NCI-H446 treated with DMSO at 0.1 percent for 48 hours (cell line): ENCODE measurements at regions not wholly inside any gene's neighbourhood (a gene's known extent, or its start where the extent isn't known, plus 50 kb on each side); places are given as distances from the start of the nearest gene placed in this dataset.

Source experiments
- DNase-seq: peaks from one replicate; lab custom pipeline; 2025; lab: John Stamatoyannopoulos, UW

DNA sequence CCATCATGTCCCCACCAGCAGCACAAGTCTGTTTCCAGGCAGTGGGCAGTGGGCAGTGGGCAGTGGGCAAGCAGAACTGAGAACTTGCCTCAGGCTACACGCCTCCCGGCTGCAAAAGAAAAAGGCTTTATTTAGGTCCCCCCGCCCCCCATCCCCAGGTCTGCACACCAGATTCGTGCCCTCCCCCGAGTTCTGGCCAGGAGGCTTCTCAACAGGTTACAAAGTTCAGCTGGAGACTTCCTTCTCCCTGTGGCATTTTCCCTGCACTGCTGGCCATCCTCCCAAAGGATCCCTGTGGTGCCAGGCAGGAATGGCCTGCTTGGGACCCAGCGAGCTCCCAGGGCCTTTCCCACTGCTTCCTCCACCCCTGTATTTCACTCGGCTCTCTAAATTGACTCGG lies 97.0 kb upstream of the TRIM2 start:
- no peak for DNase-seq

DNA sequence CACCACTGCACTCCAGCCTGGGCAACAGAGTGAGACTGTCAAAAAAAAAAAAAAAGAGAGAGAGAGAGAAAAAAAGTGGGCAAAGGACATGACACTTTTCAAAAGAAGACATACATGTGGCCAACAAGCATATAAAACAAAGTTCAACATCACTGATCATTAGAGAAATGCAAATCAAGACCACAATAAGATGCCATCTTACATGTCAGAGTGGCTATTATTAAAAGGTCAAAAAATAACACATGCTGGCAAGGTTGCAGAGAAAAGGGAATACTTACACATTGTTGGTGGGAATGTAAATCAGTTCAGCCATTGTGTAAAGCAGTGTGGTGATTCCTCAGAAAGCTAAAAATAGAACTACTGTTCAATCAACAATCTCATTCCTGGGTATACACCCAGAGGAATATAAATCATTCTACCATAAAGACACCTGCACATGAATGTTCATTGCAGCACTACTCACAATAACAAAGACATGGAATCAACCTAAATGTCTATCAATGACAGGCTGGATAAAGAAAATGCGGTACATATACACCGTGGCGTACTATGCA lies 94.9 kb upstream of the TRIM2 start:
- no peak for DNase-seq

DNA sequence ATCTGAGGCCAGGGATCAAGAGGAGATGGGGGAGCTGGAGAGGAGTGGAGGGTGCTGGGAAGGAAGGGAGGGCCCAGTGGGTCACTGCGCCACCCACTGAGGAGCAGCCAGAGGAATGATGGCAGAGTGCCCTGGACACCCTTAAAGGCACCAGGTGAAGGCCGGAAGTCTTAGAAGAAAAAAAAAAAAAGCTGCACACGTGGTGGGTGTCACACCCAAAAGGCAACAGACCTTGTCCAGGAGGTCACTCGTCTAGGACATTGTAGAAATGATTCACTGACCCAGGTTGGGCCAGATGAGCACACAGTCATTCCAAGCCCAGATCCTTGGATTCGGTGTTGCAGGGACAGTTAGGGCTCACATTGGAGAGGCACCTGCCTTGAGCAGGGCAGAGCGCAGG lies 93.5 kb upstream of the TRIM2 start:
- no peak for DNase-seq

DNA sequence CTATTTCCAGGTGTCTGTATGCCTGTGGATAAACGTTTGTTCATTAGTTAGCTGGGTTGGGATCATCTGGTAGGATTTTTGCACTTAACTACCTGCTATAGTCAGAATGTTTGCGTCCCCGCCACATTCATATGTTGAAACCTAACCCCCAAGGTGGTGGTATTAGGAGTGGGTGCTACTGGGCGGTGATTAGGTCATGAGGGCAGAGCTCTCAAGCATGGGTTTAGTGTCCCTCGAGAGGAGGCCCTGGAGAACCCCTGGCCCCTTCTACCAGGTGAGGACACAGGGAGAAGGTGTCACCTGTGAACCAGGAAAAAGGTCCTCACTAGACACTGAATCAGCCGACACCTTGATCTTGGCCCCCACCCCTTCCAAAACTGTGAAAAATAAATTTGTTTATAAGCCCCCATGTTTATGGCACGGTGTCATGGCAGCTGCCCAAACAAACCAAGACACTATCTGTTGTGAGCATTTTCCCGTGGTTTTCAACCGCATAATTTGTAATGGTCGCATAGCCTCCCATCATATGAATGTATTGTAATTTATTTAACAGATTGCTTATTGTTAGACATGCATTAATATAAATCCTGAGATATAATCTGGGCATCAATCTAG lies 92.7 kb upstream of the TRIM2 start:
- no peak for DNase-seq

DNA sequence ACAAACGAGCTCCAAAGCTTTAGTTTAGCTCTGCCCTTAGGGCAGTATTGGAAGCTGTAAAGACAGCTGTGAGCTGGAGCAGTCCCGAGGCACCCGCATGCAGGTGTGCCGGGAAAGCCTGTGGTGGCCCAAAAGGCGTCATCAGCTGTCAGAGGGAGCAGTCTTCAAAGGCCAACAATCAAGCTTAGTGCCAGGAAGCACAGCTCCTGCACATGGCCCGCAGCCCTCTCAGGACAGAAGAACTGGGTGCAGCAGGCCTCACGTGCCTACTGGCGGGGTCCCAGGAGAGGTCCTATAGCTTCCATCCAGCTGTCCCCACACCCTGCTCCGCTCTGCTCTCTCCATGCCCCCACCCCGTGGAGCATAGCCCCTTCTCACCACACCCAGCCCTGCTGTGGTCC lies 92.2 kb upstream of the TRIM2 start:
- DNase-seq, result no peak

DNA sequence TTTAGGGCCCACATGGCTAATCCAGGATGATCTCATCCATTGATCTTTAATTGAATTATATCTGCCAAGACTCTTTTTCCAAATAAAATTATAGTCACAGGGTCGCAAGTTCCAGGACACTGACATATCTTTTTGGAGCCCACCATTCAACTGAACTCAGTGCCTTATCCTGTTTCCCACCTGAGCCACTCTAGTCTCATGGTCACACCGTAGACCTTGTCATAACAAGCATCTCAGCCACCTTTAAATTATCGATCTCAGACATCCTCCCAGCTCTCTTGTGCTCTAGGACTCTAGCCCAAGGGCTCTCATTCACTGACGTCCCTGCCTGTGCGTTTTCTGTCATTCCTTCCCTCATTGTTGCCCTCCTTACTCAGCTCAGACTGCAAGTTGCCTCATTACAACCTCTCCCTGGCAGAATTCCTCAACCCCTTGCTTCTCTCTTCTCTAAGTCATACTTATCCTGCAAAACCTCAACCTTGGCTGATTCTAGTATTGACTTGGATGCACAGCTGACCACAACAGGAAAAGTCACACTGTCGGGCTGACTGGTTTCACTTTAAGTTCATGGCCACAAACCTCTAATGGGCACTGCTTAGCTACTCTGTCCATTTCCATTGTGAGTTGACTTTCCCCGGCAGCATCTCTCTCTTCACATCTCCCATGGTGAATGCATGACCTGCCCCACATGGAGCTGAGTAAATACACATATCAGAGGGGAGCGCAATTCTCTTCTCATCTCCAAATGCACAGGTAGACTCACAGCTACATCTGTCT lies 91.0 kb upstream of the TRIM2 start:
- no peak for DNase-seq

DNA sequence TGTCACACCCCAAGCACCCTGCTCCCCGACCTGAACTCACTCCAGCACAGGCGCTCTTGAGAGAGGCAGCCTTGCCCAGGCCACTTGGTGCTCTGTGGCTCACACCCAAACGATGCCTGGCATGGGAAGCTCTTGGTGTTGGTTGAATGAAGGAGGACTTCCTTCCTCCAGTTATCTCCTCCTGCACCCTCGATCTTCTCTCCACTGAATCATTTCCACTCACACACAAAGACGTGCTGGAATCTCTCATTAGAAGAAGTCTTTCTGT lies 90.5 kb upstream of the TRIM2 start:
- DNase-seq, result no peak

DNA sequence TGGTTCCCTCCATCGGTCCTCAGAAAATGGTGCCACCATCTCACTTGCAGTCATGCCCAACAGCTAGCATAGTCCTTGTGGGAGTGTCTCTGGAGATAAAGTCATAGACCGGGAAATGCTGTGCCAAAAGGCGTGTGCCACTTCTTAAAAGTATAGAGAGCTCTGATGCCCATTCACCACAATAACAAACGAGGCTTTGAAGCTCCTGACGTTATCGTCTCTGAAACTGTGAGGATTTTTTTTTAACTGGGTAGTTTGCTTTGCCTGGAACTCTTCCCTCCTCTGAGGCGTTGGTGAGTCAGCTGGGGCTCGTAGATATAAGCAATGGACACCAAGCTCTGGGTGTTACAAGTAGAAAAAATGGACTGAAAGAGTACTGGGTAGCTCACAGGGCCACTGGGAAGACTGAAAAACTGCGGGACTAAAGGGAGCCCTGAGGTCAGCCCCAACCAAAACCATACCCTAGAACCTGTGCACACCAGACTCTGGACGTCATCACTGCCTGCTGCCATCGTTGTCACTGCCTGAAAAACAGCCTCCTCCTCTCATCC lies 89.4 kb upstream of the TRIM2 start:
- no peak for DNase-seq

DNA sequence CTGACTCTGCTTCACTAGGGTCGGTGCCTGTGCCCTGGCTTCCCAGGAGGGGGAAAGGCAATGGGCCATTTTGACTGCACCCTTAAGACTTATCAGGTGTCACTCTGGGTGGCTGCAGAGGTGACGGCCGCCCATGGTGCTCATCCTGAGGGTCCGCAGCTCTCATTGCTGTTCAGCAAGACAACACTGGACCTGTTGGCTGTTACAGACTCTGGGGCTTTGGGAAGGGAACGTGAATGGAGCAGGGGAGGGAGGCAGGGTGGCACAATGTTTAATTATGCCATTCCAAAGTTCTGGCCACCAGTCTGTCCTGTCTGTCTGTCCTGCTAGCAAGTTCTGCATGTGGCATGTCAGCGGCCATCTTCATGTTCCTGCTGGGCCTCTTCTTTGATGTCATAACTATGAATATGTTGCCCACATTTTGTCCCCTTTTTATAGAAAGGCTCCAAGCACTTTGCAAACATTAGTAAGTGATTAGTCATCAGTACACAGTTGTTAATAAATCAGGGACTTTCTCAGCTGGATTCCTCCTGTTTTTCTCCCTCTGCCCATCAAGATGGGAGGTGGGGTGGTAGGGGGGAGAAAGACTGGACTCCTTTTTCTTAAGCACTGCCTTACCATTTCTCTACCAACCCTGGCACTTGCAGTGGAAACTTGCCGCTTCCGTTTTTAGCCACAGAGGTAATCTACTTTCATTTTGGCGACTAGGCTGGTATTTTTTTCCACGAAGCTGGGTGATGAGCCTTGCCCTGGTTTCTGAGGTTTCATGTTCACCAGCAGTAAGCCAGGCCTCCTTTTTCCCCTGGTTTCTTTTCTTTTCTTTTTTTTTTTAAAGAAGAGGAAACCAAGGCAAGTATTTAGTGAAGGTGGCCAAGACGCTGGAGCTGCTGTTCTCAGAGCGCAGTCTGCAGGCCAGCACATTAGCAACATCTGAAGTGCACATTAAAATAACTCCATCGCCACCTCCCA lies 88.6 kb upstream of the TRIM2 start:
- no peak for DNase-seq

DNA sequence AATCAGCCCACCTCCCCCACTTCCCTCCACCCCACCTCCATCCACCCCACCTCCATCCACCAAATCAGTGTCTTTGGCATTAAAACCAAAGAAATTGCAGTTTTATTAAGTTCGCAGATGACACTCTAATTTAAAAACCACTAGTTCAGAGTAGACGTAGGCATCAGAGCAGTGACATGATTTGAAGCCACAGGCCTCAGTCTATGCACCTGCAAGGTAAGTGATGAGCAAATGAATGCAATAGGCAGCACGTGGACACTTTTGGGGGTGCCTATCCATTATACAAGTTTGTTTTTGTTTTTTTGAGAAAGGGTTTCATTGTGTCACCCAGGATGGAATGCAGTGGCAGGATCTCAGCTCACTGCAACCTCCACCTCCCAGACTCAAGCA lies 88.0 kb upstream of the TRIM2 start:
- no peak for DNase-seq

DNA sequence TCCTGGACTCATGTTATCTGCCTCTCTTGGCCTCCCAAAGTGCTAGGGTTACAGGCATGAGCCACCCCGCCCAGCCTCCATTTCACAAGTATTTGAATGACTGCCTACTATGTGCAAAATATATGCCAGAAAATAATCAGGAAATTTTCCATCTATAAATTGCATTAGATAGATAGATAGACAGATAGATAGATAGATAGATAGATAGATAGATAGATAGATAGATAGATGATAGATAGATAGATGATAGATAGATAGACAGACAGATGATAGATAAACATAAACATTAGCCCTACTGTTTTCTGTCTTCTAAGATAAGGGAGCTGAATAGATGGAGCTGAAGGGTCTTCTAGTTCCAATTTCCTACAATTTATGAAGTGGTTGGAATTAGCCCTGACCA lies 87.4 kb upstream of the TRIM2 start:
- DNase-seq, result no peak

DNA sequence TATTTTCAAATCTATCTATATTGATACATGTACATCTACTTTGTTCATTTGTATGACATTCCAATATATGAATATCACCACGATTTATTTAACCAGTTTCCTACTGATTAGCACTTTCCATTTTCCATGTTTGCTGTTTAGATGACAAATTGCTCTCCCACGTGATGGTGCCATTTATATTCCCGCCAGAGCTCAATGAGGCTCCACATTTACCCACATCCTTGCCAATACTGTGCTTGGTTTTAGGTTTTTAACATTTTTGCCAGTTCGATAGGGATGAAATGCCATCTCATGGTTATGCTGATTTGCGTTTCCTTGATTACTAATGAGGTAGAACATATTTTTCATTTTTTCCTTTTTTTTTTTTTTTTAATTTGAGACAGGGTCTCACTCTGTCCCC lies 86.7 kb upstream of the TRIM2 start:
- no peak for DNase-seq

DNA sequence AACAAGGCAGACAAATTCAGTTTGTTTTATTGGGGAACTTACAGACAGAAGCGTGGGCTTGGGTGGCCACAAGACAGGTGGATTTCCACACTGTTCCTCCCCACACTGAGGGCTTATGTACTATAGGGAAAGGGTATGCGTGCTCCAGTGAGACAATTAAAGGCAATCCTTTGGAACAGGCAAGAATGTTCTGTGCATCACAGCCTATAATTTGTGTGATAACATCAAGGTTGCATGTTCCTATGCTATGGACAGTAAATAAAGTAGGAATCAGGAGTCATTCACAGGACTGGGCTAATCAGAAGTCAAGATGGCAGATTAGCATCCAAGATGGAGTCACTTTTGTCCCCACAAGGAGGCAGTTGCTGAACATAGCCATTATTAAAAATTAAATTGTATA lies 84.6 kb upstream of the TRIM2 start:
- DNase-seq, result no peak

DNA sequence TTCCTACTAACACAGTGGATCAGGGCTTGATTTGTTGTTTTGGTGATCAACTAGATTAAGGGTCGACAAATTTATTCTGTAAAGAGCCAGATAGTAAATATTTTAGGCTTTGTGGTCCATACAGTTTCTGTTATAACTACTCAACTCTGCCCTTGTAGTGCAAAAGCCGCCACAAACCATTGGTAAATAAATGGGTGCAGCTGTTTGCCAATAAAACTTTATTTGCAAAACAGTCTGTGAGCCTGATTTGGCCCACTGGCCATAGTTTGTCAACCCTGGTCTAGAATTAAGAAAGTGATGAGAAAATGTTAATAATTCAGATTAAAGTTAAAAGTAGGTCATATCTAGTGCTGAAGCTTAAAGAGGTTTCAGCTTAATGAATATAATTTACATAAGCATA lies 84.0 kb upstream of the TRIM2 start:
- DNase-seq, result no peak

DNA sequence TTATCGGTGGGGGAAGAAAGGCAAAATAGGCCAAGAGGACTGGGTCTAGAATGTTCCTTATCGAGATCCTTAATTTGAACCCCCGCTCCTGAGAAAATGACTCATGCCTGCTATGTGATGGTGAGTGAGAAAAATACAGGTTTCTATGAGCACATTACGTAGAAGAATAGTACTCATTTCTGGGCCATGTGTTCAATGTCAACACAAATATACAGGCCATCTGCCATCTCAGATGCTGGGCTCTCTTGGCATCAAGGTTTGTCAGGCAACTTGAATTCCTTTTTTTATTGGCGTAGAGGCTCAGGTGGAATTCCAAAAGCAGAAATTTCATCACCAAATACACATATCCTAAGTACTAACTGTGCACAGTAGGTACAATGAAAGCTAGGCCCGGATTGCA lies 81.4 kb upstream of the TRIM2 start:
- peak; percentile 25 for DNase-seq

DNA sequence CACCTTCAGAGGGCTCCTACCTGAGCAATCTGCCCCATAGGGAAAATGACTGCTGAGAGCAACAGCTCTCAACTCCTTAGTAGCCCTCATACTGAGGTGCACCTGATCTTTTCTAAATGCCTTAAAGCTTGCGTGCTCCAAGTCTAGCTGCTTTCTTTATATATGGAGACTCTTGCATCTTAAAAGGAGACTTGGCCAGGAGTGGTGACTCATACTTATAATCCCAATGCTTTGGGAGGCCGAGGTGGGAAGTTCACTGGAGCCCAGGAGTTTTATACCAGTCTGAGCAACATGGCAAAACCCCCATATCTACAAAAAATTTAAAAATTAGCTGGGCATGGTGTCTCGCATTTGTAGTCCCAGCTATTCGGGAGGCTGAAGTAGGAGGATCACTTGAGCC lies 78.1 kb upstream of the TRIM2 start:
- DNase-seq, result no peak

DNA sequence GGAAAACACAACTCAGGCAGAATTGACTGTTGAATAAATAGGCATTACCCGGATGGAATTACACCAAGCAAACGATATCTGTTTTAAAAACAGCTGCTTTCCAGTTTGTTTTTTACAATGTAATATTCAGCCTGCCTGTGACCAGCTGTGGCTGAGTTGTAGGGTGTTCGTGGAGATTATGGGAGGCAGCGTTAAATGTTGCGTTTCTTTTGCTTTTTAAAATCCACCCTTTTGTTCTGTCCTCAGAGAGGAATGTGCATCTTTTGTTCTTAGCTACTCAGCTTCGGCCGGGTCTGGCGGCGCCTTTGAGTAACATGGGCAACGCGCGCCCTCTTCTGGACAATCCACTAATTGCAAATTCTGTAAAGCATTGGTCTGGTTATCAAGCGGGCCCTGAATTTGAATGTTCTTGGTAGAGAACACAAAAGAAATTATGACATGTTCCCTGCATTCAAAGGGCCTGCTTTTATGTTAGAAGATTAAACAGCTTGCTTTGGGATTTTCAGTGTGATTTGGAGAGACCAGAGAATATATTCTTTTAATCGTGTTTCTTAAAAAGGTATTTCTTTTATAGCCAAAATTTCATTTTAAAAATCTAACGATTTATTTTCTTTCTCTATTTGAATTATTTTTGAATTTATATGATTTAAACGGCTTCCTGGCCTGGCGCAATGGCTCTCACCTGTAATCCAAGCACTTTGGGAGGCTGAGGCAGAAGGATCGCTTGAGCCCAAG lies 76.3 kb upstream of the TRIM2 start:
- peak; percentile 54 for DNase-seq

DNA sequence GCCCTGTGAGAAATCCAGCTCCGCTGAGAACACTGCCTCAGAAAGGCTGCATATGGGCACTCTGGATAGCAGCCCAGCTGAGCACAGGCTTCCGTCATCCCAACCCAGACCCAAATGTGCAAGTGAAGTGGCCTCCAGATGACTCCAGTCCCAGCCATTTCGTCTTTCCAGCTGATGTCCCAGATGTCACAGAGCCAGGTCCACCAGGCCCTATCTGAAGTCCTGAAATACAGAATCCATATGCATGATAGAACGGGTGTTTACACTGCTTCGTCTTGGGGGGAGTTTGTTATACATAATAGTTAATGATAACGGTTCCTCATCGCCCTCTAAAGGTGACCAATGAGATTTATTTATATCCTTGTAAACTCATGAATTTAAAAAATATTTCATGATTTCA lies 72.6 kb upstream of the TRIM2 start:
- peak; percentile 51 for DNase-seq

DNA sequence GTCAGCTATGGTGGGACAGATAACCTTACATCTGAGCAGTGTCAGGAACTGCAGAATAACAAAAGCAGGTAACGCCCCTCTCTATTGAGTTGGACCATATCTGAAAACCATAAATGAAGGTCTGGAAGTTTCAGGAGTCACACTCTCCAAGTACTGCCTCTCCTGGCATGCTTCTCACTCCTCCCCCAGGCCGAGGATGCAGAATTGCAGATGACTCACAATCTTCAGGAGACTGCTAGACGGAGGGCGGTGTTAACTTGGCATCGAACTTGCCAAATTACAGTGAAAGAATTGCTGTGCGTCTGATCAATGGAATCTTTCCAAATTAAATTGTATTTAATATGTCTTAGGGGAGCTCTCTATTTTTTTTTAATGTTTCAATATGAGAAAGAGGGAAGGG lies 67.1 kb upstream of the TRIM2 start:
- DNase-seq, result peak; percentile 27

DNA sequence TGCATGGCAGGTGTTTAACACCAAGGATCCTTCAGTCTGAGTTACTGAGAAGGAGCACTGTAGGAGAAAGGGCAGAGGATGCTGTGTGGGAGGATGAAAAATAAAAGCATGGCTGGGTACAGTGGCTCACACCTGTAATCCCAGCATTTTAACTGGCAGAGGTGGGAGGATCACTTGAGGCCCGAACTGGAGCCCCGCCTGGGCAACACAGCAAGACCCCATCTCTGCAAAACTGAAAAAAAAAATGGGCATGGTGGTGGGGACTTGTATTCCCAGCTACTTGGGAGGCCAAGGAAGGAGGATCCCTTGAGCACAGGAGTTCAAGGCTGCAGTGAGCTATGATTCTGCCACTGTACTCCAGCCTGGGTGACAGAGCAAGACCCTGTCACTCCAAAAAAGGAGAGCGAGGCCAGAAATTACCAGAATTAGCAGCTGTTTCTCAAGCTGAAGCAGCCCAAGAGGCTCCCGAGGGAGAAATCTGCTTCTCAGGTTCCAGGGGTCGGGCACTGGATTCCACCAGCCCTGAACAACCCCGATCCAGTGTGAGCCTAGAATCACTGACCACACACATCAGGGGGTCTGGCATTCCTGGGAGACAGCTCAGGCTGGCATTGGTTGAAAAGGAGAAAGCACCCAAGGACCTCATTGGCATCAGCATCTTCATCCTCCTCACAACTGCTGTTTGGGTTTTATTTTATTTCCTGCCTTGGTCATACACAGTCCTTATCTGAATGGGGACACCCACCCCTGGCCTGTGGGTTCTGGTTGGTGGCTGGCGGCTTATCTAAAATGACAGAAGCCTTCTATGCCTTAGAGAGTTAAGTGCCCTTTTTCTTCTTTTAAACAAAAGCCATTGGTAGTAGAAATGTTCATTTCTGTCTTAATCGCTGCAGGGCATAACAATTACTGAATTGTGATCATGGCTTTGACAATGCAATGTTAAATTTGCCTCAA lies 66.3 kb upstream of the TRIM2 start:
- no peak for DNase-seq

DNA sequence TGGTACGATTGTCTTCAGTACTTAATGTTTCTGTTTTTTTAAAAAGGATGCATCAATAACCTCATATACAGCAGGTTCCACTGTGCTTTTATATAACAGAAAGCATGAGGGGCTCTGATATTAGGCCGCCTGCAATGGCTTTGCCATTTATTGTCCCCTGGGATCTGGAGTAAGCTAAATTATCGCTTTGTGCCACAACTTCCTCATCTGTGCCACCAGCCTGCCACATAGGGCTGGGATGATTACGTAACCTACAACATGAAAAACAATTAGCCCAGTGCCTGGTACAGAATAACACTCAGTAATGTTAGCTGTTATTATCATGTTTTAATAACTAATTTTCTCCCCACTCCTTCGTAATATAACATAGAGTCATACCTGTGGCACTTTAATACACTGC lies 65.5 kb upstream of the TRIM2 start:
- DNase-seq, result no peak
